Activated CD8-positive, alpha-beta memory T cell treated with anti-CD3 and anti-CD28 coated beads for 4 hours (primary cell): ENCODE measurements at regions not wholly inside any gene's neighbourhood (a gene's known extent, or its start where the extent isn't known, plus 50 kb on each side); places are given as distances from the start of the nearest gene placed in this dataset.

Experiments
- DNase-seq, 2 donors: peaks; one replicate each; pipeline ENCODE4 v3.0.0-alpha.2; 2020; ENCODE audit warnings: low read depth in 2 of 2

GRCh38 chr11:82373781-82374542, 359.7 kb downstream of the FAM181B start:
- DNase-seq: no peak

DNA sequence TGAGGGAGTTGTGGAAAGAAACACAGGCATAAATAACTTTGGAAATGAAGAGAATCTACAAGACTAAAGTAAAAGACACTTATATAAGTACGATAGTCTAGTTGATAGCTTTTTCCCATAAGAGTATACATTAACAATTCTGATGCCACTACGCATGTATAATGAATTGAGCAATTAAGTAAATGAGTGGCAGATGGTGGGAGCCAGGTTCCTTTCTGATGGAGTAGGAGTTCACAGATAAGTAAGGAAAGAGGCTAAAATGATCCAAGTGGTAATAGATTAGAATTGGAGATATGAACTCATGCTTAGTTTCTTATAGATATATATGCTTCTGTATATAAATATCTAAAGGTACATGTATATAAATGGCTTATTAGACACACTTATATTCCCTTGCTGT, 368.3 kb downstream of the FAM181B start:
- no peak for DNase-seq

DNA sequence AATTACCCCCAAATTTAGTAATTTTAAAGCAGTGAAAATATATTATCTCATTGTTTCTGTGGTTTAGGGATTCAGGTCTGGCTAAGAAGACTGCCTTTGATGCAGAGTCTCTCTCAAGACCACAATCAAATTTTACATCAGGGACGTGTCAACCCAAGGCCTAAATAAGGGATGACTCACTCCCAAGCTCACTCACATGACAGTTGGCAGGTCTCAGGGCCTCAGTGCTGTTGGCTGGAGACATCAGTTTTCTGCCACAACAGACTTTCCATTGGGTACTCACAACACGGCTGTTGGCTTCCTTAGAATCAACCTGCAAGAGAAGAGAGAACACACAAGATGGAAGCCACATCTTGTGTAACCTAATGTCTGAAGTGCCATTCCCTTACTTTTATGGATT, 377.3 kb downstream of the FAM181B start:
- DNase-seq: no peak

- DNase-seq: no peak
These were observed 378.3 kb downstream of the FAM181B start for GRCh38 chr11:82355313-82355823.

DNA sequence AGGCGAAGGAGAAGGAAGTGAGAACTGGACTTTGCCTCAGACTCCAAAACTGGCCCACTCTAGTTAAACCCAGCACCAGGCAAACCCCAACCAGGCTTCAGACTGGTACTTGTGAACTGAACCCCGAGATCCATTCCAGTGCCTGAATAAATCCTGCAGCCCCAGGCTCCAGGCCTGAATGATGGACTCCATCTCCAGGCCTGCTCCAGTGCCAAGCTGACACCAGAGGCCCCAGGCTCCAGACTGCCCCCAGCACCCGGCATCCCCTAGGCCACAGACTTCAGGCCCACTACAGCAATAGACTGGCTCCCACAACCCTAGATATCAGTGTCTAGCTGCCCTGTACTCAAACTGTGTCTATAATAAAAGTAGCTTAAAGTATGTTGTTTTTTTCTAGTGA, 406.8 kb downstream of the FAM181B start:
- DNase-seq: no peak

- DNase-seq: no peak
These were observed 412.5 kb downstream of the FAM181B start for GRCh38 chr11:82321206-82321605.

- no peak for DNase-seq
These were observed 418.6 kb downstream of the FAM181B start for GRCh38 chr11:82315093-82315492.

GRCh38 chr11:82308979-82309378, 424.7 kb downstream of the FAM181B start:
- DNase-seq: no peak

DNA sequence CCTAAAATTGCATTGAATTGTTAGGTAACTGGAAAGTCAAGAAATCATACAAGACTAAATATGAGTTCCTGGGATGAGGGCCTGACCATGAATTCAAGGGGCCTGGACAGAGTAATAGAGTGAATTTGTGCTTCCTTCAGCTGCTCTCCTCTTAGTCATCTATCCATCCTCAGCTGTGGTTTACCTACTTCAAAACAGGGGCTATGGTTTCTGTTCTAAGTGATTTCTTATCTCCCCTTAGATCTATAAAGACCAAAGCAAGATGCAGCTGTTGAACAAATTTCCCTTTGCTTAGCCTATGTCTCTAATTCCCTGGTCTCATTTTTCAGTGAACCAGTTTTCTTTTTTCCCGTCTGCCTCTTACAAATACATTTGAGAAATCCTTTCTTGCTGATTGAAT, 428.5 kb downstream of the FAM181B start:
- DNase-seq: no peak

- no peak for DNase-seq
These were observed 430.0 kb downstream of the FAM181B start for GRCh38 chr11:82303671-82304070.

- no peak for DNase-seq
These were observed 445.2 kb downstream of the FAM181B start for GRCh38 chr11:82288471-82288870.

DNA sequence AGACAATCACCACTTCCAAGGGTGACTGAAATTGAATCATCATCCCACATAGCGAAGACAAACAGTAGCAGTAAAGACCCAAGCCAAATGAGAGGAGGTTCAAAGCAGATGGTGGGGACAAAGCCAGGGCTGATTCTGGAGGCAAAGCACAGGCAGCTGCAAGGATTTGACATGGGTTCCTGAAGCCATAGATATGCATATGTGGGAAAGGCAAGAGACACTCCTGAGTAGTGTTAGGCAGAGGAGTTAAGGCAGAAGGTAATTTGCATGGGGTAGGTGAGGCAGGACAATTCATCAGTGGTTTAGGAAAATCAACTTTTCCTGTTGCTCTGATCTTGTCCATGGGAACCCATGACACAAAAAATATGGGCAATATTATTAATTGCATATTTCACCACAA, 462.8 kb downstream of the FAM181B start:
- no peak for DNase-seq

DNA sequence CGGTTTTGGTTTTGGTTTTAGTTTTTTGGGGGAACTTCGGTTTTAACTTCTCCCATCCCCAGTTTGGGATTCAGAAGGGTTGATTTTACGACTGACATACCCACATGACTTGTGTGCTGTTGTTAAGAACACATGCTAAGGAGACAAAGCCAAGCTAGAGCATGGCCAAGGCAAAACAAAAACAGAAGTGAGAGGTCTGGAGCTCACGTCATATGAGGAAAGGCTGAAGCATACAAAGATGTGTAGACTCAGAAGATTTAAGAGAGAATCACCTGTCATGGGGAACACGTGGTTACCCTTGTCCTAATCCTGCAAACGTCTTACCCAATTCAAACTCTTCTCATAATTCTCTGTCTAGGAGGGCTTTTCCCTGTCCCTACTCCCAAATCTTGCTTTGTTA, 465.0 kb downstream of the FAM181B start:
- no peak for DNase-seq

DNA sequence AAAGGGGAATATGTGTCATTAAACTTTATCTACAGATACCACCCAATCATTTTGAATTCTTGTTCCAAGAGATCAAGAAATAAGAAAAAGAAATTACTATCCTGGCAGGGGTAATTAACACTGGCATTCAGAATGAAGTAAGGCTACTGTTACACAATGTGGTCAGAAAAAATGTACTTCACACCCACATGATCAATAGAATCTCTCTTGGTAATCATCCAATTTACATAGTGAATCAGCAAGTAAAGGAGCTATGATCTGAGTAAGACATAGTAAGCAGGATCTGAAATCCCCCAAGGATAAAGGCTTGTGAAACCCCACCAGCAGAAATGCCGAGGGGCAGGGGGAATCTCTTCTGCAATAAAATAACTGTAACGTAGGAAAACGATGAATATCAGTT, 466.5 kb downstream of the FAM181B start:
- DNase-seq: no peak

GRCh38 chr11:82261367-82261766, 472.3 kb downstream of the FAM181B start:
- DNase-seq: no peak

DNA sequence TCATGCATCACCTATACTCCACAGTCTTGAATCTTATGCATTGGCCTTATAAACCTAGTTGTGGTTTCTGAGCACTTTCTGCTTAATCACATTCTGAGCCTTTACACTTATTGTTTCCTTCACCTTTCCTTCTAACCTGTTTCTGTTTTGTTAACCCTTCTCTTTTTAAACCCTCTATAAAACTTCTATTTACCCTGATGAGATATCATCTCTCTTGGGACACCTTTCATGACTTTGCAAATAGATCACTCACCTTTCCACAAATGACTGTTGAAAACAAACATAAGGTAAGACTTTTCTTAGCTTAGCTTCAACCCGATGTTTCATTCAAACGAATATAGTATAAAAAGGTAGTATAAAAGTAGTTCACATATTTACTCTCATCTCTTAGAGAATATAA, 483.6 kb downstream of the FAM181B start:
- DNase-seq: no peak

GRCh38 chr11:82246926-82247325, 486.7 kb downstream of the FAM181B start:
- no peak for DNase-seq

- DNase-seq: no peak
These were observed 494.2 kb downstream of the FAM181B start for GRCh38 chr11:82239498-82239897.

- no peak for DNase-seq
These were observed 499.4 kb downstream of the FAM181B start for GRCh38 chr11:82234256-82234655.

- DNase-seq: no peak
These were observed 500.5 kb downstream of the FAM181B start for GRCh38 chr11:82233201-82233600.

GRCh38 chr11:82229341-82229740, 504.3 kb downstream of the FAM181B start:
- DNase-seq: no peak

GRCh38 chr11:82225930-82226329, 507.7 kb downstream of the FAM181B start:
- no peak for DNase-seq

GRCh38 chr11:82225502-82225901, 508.2 kb downstream of the FAM181B start:
- DNase-seq: no peak
